HG02973 (cell line): ENCODE measurements at regions not wholly inside any gene's neighbourhood (a gene's known extent, or its start where the extent isn't known, plus 50 kb on each side); places are given as distances from the start of the nearest gene placed in this dataset.
A peak's percentile ranks its signal among the peaks of the same experiment; 100 is the strongest.

Experiments
- ATAC-seq: cut with Tn5 transposase; IDR thresholded peaks from one replicate; pipeline ENCODE4 v1.9.1; 2021; ENCODE audit warnings: moderate library complexity; ENCODE audit not compliant: unreplicated experiment

DNA sequence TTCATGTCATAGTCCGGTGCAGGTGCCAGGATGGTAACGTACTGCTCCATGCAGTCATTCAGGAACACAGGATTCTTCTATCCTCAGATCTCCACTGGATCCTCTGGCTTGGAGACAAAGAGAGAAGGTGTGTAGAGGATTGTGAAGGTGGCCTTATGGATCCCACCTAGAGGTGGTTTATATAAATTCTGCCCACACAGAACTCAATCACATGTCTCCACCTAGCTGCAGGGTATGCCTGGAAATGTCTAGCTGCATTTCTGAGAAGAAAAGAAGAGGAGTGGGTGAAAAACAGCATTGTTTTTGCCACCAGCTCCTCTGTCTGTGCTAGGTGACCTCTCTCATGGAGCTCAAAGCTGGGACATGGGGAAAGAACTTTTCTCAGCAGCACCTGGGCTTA is 478.7 kb downstream of the PDCD6IP start:
- no peak for ATAC-seq

DNA sequence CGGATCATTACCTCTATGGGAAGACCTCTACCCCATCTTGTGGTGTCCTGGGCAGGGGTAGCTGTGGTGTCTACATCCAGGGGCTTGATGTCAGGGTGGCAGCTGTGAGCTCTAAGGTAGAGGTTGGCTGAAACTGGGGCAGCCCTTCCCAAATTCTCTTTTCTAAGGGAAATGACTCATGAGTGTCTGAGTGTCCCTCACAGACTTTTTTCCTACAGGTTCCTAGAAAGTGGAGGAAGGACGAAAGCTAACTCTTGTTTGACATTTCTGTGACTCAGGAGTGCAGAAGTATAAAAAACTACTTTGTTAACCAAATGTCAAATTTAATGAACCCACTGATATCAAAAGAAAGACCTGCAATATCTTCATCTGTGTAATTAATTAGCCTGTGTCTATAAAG is 481.5 kb downstream of the PDCD6IP start:
- no peak for ATAC-seq

DNA sequence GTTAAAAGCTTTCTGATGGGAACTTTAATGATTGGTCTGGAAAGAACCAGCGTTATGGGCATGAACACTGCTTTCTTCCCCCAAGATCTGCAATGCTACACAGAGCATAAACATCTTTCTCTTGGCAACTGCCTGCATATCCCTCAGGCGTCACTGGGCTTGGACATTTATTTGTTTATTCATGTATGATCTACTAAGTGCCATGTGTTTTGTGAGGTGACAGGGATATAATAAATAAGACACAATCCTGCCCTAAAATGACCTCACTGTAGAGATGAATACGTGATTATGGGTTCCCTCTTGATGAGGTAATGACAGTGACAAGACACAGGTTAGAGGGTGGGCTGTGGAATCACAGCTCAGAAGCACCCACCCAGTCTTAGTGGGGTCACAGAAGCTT is 485.3 kb downstream of the PDCD6IP start:
- no peak for ATAC-seq

DNA sequence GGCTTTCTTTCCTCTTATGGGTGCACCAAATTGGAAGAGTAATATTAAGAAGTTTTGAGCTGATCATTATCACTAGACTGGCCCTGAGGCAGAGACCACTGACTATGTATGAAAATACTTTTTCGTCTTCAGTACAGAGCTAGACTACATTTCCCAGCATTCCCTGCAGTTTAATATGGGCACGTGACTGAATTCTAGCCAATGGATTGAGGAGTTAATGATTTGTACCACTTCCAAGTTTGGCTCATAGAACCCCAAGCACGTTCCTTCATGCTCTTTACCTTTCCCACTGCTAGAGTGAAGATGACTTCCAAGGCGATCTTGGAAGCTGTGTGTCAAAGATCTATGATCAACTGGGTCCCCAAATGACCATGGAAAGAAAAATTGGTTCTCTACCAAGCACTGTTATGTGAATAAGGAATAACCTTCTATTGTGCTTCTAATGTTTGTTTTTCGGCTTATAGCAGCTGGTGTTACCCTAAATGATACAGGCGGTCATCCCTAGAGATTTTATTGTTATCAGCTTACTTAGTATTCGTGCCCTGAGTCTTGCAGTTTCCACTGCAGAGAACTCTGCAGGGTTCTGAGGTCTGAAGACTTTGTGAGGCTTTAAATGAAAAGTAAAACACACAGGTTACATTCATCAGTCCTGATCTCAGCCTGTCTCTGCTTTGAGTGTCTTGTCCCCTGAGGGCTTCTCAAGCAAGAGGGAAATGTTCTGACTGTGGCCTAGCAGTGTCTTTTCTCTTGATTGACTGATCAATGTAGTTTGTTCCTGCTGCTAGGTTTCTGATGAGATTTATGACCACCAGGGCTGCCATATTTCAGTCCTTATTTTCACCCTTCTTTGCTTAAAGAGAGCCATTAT is 486.8 kb downstream of the PDCD6IP start:
- ATAC-seq: no peak

- no peak for ATAC-seq
Observed at GRCh38 chr3:34285827-34286188, 487.4 kb downstream of the PDCD6IP start.

GRCh38 chr3:34292605-34293300 is 494.3 kb downstream of the PDCD6IP start:
- ATAC-seq: no peak

- no peak for ATAC-seq
Observed at GRCh38 chr3:34294240-34294639, 495.8 kb downstream of the PDCD6IP start.

DNA sequence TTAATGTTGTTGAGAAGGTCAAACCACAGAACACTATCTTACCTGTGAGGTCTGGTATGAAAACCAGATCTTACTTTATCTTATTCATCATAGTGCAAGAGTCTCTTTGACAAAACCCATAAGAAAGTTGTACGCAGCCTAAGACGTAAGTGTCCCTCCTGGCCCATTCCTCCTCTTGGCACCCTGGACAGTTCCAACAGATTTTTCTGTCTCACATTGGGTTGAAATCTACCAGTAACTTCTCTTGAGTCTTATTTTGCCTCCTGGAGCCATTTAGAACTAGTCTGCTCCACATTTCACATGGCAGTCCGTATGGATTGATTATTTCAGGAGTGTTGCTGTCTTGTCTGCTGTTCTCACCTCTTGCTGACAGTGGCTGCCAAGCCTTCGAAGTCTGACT is 498.4 kb downstream of the PDCD6IP start:
- ATAC-seq: no peak

GRCh38 chr3:34298653-34299052 is 500.2 kb downstream of the PDCD6IP start:
- no peak for ATAC-seq

- no peak for ATAC-seq
Observed at GRCh38 chr3:34300621-34301020, 502.2 kb downstream of the PDCD6IP start.

DNA sequence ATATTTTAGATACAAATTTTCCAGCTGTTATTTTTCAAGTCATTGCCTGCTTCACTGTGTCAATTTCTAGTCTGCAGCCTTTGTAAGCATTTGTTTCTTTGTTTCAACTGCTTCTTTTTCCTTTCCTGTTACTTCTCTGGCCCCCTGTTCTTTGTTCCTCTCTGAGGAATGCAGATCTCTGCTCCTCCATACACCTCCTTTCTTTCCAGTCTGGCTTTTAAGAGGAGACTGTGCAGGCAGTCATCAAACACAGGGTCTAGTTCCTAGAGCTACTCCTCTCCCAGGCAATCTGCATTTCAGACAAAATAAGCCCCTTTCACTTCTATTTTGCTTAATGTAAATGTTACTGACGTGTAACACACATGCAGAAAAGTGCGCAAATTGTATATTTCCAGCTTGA is 502.9 kb downstream of the PDCD6IP start:
- ATAC-seq: no peak

DNA sequence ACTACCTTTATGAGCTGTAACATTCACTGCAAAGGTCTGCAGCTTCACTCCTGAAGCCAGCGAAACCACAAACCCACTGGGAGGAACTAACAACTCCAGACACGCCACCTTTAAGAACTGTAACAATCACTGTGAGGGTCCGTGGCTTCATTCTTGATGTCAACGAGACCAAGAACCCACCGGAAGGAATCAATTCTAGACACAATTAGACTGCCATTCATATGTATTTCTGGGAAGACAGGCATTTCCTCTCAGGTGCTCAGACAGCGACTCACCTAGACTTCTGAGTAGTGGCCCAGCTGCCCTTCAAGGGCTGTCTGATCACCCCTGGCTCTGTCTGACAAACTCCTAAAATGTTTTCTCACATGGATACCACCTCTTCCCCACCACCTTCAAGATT is 506.8 kb downstream of the PDCD6IP start:
- no peak for ATAC-seq

DNA sequence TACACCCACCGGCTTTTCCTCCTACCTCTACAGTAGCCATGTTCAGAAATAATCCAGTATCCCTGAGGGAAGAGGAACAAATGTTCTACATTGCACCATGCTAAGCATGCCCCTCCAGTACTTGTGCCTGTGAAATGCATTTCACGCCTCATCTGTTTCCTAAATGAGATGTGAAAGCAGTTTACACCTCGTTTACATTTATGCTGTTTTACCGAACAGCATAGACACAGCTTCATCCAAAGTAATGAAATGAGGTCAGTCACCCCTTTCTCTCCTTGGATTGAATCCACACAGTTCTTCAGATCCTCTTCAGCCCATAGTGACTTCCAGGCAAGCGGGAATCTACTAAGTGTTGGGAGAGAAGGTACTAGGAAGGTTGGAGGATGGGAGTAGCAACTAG is 514.3 kb downstream of the PDCD6IP start:
- ATAC-seq: no peak

- ATAC-seq: no peak
Observed at GRCh38 chr3:34319881-34320280, 521.5 kb downstream of the PDCD6IP start.

GRCh38 chr3:34323517-34323916 is 525.1 kb downstream of the PDCD6IP start:
- peak; percentile 80 for ATAC-seq

- ATAC-seq: no peak
Observed at GRCh38 chr3:34346656-34347055, 548.2 kb downstream of the PDCD6IP start.

DNA sequence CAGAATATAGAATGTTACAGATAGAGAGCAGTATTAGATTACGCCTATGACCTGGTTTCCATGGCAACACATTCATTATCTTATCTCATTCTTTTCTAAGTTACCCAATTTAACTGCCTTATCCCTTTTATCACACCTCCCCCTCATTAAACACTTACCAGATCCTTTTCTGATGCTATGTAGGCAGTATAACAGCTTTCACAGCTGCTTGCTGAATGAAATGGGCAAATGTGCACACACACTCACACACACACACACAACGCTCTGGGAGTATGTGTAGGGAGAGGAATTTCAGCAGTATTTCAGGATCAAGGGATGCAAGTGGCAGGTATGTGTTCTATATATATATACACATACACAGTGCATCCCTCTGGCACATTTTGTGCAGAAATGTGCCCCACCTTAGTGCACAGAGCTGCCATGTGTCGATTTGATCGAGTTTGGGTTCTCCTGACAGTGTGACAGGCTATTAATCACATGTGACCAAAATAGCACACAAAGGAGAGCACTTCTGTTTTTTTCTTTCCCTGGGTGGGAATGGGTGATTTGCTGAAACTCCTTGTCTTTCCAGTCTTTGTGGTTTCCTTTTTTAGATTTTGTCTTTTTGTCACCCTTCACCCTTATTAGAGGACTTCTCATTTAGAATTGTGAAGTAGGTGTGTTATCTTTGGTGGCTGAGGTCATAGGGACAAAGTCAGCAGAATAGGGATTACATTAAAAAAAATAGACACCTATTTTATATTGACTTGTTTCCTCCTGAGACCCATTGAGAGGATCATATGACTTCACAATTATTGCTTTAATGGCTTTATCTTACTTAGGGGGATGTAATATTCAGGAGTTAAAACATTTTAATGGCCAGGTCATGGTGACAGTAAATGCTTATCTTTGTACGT is 553.7 kb downstream of the PDCD6IP start:
- ATAC-seq: no peak

GRCh38 chr3:34352778-34353331 is 554.4 kb downstream of the PDCD6IP start:
- no peak for ATAC-seq

- ATAC-seq: no peak
Observed at GRCh38 chr3:34357461-34357860, 559.0 kb downstream of the PDCD6IP start.

DNA sequence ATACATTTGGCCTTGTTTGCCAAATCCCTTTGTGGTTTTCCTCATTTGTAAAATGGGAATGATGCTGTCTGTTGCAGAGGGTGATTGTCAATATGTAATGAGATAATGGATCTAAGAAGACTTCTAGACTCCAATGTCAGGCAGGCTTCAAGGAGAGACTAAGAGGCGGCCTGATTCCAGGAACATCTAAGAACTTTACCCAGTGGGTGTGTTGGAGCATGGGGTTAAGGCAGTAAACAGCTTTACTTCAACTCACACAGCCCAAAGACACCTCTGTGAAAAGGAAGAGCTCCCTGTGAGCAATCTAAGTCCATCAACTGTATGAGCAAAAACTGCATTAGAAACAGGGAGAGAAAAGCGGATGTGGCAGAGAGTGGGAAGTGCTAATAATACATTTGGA is 560.6 kb downstream of the PDCD6IP start:
- no peak for ATAC-seq

GRCh38 chr3:34360713-34361112 is 562.3 kb downstream of the PDCD6IP start:
- ATAC-seq: no peak
